ENCODE measurements at regions not wholly inside any gene's neighbourhood (a gene's known extent, or its start where the extent isn't known, plus 50 kb on each side); places are given as distances from the start of the nearest gene placed in this dataset.
A peak's percentile ranks its signal among the peaks of the same experiment; 100 is the strongest.

- no peak for DNase-seq
Measured at GRCh38 chr16:85481738-85482137, 131.4 kb upstream of the GSE1 start.

- no peak for DNase-seq
Measured at GRCh38 chr16:85483424-85483823, 129.7 kb upstream of the GSE1 start.

- no peak for DNase-seq
Measured at GRCh38 chr16:85484347-85485300, 128.5 kb upstream of the GSE1 start.

DNA sequence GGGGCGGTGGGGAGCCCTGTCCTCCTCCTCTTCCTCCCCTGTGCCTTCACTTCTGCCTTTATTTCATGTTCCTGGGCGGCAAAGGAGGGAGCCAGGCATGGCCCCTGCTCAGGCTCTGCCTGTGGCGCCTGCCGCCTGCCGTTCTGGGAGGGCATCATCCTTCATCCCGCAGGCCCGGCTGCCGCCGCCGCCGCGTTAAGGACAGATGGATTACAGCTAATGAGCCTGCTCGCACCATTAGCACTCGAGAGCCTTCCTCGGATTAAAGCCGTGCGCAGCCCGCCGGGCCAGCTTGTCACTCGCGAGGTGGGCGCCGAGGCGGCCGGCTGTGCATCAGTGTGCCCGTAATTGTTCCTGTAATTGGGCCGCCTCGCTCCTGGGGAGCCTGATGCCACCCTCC lies 127.7 kb upstream of the GSE1 start:
- DNase-seq, result no peak

GRCh38 chr16:85486256-85486915 lies 126.7 kb upstream of the GSE1 start:
- DNase-seq, result no peak

GRCh38 chr16:85488414-85488813 lies 124.7 kb upstream of the GSE1 start:
- no peak for DNase-seq

- no peak for DNase-seq
Measured at GRCh38 chr16:85490407-85491057, 122.6 kb upstream of the GSE1 start.

DNA sequence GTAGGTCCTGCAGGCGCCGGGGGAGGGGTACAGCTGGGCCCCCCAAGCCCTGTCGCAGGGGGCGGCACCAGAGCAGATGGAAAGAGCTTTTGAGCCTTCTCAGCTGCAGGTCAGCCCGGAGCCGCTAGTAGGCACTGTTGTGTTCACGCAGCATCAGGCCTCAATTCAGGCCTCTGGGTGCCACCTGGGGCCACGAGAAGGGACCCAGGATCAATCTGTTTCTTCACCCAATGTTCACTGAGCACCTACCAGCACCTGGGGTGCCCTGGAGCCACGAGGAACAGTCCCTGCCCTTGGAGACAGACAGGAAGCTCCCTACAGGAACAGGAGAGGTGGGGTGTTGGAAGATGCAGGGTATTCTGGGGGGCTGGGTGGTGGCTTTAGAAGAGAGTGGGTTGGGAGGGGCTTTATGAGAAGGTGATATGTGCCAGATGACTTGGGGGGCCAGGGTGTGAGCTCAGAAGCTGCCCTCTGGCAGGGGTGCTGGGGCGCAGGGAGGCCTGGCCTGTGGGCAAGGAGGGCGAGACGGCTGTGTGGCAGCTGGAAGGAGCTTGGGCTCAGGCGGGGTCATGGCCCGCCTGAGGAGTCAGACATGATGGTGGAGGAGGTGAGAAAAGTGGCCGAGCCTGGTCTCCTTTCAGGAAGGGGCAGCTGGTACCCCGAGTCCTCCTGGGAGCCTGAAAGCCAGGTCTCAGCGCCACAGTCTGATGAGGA lies 121.9 kb upstream of the GSE1 start:
- peak; percentile 12 to 33 for DNase-seq

DNA sequence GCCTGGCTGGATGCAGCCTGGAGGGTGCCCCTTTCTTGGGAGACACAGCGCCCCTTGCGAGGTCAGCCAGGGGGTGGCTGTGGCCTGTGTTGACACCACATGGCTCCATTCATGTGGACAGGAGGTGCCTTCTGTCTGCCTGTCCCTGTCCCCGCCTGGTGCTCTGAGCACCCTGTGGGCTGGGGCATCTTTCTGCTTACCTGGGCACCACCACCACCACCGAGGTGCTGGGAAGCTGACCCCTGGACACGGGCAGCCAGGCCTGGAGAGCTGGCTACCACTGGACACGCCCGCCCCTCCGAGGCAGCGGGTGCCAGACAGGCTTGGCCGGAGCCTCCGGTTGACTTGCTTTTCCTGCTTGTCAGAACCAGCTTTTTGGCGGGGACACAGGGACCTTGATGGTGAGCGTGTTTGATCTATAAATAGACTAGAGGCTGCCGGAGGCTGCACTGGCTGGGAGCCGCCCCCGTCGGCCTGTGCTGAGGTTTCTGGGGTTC lies 121.3 kb upstream of the GSE1 start:
- no peak for DNase-seq

DNA sequence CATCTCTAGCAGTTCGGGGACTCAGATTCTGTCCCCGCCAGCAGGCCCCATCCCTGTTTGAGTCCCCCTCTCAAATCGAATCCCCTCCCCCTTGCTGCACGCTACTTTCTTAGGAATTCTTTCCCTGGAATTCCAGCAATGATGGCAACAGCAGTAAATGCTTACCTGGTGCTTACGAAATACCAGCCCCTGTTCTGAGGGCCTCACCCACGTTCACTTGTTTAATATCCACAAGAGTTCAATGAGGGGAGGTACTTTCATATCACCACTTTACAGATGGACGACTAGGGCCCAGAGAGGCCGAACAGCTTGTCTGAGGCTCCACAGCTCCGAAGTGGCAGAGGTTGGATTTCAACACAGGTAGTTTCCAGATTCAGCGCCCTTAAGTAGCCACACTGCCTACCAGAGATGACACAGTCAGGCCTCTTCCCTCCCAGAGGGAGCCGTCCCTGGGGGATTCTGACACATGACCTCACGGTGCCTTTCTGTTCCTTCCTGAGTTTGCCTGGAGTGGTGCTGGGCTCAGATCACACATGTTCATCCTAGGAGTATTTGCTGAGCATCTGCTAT lies 120.7 kb upstream of the GSE1 start:
- no peak for DNase-seq

DNA sequence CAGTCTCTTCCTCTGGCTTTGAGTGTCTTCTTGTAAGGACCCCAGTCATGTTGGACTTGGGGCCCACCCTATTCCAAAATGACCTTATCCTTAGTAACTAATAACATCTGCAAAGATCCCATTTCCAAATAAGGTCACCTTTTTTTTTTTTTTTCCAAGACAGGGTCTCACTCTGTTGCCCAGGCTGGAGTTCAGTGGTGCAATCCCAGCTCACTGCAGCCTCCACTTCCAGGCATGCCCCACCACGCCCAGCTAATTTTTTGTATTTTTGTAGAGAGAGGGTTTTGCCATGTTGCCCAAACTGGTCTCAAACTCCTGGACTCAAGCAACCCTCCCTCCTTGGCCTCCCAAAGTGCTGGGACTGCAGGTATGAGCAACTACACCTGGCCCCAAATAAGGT lies 118.8 kb upstream of the GSE1 start:
- DNase-seq, result no peak

- DNase-seq, result no peak
Measured at GRCh38 chr16:85495259-85495658, 117.9 kb upstream of the GSE1 start.

- DNase-seq, result no peak
Measured at GRCh38 chr16:85495823-85496538, 117.1 kb upstream of the GSE1 start.

DNA sequence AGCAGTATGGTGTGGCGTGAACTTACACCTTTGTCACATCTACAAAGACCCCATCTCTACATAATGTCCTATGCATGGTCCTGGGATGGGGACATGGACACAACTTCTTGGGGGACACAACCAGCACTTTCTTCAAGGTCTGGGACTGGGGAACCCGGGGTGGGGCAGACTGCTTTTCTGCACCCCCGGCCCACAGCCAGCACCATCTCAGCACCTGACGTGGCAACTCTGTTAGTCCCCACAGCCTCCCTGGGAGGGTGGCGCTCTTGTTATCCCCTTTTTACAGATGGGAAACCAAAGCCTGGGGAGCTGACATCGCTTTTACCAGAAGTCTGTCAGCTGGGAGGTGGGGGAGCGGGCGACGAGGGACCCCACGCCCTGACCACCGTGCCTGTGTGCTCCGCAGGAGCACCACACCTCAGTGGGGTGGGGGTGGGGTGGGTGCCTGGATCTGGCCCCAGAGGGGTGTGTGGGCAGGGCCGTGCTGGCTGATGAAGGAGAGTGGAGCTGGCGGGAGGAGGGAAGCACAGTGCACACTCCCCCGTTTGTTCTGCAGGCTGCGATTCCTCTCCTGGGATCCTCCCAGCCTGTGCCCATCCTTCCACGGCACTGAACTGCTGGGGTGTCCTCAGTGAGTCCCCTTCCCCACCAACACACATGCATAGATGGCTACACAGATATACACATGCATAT lies 115.4 kb upstream of the GSE1 start:
- no peak for DNase-seq

- DNase-seq, result no peak
Measured at GRCh38 chr16:85498607-85499006, 114.5 kb upstream of the GSE1 start.

DNA sequence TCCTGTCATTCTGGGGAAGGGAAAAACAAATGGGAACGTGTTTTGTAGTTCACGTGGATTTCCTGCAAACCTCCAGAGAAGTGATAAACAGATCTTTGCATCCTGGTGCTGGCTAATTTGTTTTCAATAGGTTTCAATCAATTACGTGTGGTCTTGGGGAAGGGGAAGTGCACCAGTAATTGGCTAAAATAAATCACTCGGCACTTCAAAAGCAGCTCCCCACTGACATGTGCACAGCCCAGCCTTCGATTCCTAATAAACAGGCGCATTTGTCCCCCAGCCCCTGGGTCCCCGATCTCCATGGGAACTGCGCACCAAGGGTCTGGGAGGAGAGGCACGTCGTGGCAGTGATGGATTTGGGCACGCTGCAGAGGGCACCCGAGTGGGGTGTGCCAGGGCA lies 112.9 kb upstream of the GSE1 start:
- DNase-seq, result no peak

- no peak for DNase-seq
Measured at GRCh38 chr16:85501900-85502299, 111.2 kb upstream of the GSE1 start.

DNA sequence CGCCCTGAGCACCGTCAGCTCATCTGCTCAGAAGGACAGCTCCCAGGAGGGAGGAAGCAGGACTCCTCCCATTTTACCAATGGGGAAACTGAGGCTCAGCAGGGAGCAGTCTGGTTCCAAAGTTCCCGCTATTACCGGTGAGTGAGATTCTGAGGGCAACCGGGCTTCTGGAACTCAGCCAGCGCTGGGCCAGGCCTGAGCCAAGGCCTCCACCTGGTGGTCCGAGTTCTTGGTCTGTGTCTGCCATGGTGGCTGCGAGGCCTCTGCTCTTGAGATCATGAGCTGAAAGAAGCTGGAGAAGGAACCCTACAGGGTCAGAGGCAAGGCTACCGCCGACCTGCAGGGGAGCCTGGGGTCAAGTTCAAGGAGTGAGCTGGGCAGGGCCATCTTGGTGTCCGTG lies 110.8 kb upstream of the GSE1 start:
- no peak for DNase-seq

GRCh38 chr16:85503679-85504231 lies 109.4 kb upstream of the GSE1 start:
- DNase-seq, result no peak

DNA sequence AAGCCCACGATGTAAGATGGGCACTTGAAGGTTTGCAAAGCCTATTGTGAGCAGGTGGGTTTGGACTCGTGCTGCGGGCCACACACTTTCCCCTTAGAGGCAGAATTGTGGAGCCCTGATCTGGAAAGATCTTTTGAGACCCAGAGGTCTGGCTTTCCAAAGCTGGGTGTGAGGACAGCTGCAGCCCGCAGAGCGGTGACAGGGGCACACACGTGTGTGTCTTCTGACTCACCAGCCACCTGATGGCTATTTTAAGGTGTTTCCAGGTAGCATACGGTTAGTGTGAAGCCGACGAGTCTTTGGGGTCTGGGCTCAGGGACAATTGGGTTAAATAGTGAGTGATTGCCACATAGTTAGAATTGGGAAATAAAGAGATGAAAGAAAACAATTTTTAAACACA lies 108.9 kb upstream of the GSE1 start:
- DNase-seq, result no peak

Measured in activated CD4-positive, alpha-beta T cell treated with anti-CD3 and anti-CD28 coated beads for 4 hours (primary cell).